Stimulated activated CD4-positive, alpha-beta T cell treated with anti-CD3 and anti-CD28 coated beads, Interleukin-4, amount 100 ng/mL, for 48 hours (primary cell): ENCODE measurements at regions not wholly inside any gene's neighbourhood (a gene's known extent, or its start where the extent isn't known, plus 50 kb on each side); places are given as distances from the start of the nearest gene placed in this dataset.

ENCODE experiments used
- DNase-seq, 2 donors: peaks; one replicate each; pipeline ENCODE4 v3.0.0-alpha.2; 2020; ENCODE audit warnings: low read depth in 2 of 2

DNA sequence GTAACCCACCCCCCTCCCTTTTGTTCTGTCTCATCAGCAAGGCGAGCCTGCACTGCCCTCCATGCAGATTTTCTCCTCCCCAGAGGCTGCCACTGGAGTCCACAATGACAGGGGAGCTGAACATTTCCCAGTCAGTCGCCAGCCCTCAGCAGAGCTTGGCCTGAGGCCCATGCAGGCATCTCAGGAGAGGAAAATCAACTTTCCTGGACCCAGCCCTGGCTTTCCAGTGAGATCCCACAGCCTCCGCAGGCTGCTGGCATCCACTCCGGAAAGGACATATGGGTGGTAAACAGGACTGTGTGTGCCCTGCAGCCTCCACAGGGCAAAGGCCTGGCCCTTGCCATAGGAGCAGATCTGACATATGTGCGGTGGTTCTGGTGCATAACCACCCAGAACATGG lies 253.8 kb downstream of the TNS1 start:
- no peak for DNase-seq

DNA sequence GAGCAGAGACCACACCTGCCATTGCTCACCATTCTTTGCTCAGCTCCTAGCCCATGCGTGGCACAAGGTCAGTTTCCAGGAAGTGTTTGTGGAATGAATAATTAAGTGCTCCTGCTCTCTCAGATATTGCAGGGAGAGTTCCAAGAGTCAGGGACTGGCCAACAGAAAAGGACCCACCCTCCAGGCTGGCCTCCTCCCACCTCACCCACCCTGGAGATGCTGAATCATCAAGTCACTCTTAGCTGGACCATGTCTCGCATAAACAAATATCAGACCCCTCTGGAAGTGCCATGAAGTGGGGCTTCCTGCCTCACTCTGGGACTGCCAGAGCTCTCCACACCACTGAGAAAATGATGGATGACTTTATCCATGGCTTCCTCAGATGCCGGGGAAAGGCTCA lies 256.0 kb downstream of the TNS1 start:
- no peak for DNase-seq

DNA sequence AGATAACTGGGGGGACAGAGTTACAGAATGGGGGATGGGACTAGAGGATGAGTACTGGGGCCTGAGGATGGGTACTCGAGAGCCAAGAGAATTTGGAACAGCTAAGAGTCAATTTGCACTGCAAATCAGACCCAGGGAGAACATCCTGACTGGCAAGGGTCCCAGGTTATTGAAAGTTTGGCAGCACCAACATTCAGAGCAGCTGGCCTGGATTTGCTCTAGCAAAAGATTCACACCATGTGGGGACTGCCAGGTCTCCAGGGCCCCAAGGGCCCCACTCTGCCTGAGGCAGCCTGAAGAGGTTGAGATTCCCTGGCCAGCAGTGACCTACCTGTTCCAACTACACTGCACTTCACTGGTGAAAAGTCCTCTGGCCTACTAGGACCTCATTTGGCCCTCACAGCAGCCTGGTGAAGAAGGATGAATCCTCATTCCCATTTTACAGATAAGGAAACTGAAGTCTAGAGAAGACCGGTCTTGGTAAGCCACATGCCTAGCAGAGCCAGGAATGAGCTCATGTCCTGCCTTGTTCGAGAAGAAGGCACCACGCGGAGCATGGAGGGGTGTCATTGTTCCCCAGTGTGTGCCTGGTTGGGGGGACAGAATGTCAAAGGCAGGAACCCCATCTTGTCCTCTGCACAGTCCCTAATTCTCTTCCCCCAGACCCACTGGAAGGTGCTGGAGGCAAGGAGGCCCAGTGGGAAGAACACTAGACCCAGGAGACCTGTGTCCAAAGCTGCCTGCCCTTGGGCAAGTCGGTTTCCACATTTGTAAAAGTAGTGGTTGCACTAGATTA lies 258.6 kb downstream of the TNS1 start:
- no peak for DNase-seq

DNA sequence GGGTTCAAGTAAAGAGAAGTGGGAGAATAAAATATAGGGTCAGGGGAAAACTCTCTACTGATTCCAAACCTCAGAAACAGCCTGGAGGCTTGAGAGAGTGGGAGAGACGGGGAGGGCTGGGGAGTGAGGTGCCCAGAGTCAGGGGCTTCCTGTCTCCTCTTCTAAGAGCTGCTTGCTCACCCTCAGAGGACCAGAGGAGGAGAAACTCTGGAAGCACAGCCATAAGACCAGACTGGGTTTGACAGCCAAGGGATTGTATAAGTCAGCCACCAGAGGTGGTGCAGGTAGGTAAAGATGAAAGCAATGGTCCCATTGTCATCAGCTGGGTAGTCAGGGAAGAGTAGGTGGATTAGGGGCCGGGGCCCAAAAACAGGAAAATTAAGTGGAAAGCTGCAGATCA lies 259.4 kb downstream of the TNS1 start:
- DNase-seq: no peak

DNA sequence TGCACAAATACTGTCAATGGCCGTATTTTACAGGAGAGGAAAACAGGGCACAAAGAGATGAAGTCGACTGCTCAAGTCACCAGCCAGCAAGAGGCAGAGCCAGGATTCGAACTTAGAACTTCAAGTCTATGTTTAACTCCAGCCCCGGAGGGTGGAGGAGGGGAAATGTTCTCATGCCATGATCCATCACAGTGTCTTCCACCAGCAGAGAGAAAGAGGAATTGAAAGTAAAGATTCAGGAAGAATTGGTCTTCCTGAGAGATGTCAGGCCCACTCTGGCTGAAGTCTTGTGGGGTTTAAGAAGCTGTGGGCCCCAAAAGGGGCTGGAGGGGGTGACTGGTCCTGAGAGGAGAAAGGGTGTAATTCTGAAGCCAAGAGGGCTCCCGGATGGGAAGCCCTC lies 260.0 kb downstream of the TNS1 start:
- no peak for DNase-seq

DNA sequence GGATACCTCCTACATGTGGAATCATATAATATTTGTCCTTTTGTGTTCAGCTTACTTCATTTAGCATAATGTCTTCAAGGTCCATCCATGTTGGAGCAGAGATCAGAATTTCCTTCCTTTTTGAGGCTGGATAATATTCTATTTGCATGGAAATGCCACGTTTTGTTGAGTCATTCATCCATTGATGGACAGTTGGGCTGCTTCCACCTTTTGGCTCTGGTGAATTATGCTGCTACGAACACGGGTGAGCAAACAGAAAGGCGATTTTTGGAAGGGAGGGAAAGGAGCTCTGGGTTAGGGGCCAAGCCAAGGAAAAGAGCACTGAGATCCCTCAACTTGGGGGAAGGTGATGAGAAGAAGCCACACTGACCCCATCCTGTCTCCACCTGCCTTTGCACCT lies 260.5 kb downstream of the TNS1 start:
- DNase-seq: no peak

DNA sequence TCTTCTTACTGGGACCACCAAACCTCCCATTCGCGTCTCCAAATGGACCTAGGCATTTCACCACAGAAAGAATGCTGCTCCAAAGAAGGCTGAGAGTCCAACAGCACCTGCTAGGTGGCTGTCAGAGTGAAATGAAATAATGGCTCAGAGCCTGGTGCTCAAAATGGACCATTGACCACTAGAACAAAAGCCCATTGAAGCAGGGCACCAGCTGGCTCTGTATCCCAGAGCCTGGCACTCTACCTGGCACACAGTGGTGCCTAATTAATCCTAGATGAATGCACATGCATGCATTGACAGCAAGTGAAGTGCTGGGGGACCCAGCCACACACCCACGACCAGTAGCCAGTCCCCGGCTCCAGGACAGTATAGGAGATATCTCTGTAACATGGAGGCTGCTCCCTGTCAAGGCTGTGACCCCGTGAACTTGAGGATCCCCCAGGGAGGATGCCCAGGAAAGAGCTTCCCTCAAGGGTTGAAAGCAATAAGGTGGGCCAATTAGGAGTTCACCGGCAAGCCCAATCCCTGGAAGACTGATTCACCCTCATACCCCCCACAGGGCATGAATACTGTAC lies 261.3 kb downstream of the TNS1 start:
- no peak for DNase-seq

DNA sequence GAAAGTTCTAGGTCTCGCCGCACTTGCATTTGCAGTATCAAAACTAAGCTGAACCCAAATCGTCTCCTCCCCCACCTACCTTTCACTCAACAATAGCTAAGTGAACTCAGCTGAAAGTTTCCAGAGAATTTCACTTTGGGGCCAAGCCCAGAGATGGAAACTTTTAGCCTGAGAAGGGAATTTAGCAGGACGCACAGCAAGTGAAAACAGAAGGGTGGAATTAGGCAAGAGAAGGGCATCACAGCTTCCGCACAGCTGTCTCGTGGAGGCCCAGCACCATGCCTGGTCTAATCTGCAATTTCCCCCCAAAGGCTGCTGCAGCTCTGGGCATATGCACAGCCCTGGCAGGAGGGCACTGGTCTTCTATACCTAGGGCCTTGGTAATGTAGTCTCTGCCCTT lies 262.0 kb downstream of the TNS1 start:
- DNase-seq: no peak

DNA sequence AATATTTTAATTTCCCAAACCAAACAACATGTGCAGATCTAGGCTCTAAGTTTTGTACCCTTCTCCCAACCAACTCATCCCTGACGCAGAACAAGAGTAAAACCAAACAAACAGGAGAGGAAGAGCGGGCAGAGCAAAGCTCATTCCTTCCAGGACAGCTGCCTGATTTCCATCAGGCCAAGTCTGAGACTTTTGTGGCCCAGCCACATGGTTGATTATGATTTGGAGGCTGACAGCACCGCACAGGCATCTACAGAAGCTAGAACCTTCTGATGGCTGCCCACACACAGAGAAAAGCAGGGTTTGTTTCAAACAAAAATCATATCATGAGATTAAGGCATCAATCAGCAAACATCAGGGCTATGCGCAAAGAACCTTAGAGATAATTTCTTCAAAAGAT lies 262.6 kb downstream of the TNS1 start:
- no peak for DNase-seq

DNA sequence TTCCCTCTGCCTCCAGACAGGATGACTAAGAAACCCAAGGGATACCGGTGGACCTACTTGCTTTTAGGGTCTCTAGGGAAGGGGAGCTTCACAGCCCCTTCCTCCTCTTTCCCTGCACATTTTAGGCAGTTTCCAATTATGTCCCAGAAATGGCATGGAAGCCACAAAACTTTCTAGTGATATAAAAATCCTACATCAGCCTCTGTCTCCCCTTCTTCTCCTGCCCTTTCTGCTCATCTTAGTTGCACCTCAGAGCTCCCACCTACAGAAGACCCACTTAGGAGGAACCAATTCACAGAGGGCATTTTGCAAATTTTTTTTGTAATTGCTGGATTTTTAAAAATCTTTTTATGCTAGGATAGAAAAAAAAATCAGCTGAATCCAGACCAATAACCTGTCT lies 263.1 kb downstream of the TNS1 start:
- no peak for DNase-seq

DNA sequence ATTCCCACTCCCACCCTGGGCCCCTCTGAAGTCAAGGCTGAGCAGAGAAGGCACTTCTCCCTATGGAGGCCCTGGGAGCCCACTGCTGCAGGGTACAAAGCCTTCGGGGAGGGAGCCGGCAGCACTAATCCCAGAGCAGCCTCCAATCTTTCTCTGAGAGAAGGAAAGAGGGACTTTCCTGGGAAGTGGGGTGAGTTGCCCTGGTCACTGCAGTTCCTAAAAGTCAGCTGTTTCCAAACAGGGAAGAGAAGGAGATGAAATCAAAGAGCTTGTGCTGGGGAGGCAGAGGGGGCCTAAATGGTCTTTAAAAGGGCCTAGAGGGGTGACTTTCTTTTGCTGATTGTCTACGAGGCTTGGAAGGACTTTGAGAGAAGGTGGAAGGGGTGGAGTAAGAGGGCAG lies 264.7 kb downstream of the TNS1 start:
- no peak for DNase-seq

DNA sequence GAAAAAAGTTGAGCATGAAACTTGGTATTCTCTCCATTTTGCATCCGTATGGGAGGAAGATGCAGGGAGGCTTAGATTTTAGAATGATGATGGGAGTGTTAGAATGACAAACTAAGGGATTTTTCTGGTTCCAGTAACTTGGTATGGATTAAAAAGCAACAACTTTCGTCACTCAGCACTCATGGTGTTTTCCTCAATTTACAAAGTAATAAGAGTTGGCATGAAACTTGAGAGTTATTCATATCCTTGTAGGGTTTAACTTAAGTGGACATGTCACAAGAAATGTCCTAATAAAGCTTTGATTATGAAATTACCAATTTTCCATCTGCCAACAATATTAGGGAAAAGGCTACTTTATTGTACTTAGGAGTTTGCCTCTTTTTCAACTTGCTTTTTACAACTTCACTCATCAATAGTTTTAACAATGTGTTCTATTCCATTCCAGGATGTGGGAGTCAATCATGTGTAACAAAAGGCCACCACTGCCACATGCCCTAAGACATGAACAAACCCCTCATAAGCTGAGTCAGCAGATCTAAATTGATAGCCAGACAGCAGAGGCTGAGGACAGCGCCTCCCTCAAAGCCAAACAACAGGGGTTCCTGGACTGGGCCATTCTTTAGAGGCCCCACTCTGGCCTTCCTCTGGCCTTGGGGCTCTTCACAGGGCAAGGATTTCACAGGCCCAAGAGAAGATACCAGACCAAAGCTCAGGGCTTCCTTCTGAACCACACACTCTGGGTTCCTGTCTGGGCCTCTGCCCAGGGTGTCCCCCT lies 265.8 kb downstream of the TNS1 start:
- DNase-seq: no peak

DNA sequence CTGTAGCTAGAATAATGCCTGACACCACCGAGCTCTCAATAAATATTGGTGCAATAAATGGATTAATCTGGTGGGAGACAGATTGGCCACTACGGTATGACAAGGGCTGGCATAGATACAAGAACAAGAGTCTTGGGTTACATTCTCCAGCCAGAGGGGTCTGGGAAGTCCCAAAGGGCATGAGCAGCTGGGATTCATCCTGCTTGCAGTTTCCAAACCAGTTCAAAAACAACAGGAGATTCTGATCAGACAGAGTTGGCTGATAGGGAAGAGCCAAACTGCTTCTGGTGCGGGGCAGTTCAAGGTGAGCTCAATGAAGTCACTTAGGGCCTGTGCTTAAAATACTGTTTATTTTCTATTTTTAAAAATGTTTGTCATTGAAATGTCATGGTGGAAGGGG lies 266.9 kb downstream of the TNS1 start:
- no peak for DNase-seq

DNA sequence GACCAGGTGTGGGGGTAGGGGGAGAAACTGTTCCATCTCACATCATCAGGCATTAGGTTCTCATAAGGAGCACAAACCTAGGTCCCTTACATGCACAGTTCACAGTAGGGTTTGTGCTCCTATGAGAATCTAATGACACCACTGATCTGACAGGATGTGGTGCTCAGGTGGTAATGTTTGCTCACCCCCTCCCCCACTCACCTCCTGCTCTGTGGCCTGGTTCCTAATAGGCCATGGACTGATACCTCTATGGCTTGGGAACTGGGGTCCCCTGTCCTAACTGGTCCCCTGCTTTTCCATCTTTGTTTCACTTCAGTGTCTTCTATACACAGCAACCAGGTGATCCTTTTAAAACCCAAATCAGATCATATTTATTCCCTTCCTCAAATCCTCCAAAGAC lies 267.8 kb downstream of the TNS1 start:
- no peak for DNase-seq

DNA sequence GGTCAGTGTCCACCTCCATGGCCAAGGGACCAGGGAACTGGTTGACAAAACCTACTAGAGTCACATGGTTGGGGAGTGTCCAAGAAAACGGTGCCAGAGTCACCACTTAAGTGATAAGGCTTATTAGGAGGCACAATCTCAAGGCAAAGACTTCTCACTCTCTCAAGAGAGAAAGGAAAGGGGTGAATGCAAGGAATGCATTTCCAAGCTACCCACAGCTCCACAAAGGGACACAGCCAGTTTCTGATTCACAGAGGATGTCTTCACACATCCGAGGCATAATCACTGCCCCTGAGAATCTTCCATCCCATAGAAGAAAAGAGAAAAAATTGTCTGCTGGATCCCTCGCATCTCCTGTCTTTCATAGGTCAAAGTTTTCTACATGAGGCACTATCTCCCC lies 269.3 kb downstream of the TNS1 start:
- DNase-seq: no peak

DNA sequence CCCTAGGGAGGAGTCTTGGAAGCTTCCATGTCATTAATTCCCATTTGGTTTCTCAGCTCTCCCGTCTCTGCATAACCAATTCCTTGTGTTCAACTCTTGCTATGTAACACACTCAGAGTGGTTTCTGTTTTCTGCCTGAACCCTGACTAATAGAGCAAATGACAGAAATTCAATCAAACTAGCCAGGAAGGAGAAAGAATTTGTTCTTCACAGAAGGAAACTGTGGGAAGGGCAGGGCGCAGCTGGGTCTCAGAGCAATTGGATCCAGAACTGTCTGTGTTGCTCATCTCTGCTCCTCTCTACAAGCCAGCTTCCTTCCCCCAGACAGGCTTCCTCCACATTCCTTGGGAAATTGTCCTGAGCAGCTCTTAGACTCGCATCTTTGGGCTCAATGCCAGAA lies 269.8 kb downstream of the TNS1 start:
- no peak for DNase-seq

DNA sequence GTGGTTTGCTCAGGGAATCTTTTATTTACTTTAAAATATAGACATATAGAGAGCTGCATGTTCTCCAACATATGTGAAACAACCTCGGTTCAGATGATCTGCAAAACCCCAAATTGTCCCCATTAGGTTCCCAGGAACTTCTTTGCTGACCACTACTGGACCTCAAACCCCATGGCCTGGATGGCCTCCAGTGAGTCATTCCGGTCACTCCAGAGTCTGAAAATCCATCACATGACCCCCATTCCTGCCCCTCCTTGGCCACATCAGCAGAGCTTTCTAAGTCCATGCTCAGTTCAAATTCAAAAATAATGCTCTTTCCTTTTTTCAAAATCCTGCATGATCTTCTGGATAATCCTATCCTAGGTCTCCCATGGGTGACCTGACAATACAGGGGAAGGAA lies 271.0 kb downstream of the TNS1 start:
- DNase-seq: no peak

DNA sequence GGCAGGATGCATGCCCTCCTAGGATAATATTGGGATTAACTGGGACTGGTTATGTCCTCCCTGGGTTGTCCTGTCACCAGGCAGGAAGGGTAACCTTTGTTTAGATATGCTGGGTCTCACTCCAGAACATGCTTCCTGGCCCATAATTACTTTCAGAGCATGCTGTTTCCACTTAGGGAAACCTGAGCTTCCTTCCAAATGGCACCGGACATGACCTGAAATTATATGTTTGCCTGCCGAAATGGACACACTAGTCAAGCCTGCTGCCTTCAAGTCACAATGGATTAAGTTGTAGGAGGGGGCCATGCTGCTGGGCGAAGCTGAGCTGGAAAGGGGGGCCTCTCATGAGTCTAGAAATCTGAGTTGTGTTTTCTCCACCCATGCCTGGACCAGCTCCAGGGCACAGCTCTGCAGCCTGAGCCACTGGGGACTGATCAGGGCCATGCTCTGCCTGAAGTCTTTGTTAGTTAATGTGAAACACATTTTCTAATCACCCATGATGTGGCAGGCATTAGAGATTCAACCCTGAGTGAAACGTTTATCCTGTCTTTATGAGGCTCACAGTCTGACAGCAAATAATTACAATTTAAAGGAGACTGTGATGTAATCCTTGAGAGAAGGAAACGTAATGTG lies 273.3 kb downstream of the TNS1 start:
- DNase-seq: no peak

DNA sequence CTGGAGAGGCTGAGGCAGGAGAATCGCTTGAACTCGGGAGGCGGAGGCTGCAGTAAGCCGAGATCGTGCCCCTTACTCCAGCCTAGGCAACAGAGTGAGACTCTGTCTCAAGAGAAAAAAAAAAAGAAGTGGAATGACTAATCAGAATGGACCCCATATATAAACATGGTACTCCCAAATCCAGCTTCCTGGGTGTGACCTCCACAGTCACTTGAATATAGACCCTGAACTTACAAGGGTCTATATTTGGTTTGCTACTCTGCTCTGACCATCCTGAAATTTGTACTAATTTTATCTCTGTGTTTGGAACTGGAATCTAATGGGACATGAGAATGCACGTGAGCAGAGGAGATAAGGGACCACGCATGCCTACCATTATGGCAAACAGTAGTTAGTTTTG lies 275.0 kb downstream of the TNS1 start:
- no peak for DNase-seq

DNA sequence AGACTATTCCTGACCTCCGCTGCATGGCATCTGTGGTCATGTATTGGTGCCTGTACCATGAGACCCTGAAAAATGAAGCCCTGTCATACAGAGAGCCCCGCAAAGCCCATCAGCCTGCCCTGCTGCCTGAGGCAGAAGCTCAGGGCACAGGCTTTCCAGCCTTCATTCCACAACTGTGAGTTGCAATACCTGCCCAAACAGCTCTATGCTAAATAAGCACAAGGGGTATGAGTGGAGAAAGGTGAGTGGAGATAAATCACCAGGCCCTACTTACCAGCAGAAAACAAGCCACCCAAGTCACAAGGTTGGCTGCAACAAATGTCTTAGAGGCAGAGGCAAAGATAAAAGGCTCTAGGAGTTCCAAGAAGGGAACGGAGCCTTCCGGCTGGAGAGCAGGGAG lies 277.4 kb downstream of the TNS1 start:
- no peak for DNase-seq

DNA sequence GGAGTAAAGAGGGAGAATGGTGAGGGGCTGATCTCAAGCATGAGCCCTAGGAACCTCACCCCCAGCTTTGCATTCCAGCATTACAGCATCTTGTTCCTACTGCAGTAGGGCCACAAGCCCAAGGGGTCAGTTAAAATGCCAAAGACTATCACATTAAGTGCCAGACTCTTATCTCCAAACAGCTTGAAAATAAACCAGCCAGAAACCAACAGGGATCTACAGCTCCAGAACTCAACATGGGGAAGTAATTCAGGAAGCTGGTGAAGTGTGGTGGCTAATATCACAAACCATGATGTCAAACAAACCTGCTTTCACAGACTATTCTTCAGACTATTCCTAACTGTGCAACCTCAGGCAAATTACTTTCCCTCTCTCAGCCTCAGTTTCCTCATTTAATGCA lies 278.3 kb downstream of the TNS1 start:
- no peak for DNase-seq

DNA sequence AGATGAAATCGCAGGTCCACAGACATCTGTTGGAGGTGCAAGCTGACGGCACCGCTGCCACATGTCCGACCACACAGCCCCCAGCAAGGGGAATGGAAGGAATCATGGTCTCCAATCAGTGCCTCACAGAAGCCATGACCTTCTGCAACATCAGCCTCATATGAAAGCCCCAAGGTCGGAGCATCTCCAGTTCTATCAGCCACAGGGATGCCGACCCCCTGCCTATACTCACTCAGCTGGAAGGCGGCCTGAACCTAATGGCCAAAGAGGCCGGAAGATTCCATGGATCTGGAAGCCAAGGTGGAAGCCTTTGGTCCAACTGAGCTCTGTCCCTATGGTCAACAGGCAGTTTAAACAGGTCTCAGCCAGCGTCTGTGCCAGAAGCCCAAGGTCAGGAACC lies 278.8 kb downstream of the TNS1 start:
- no peak for DNase-seq
